DND-41 (cell line): ENCODE measurements at regions not wholly inside any gene's neighbourhood (a gene's known extent, or its start where the extent isn't known, plus 50 kb on each side); places are given as distances from the start of the nearest gene placed in this dataset.

ENCODE experiments used
- ATAC-seq: fragments of 200-7000 bp; cut with Tn5 transposase; 3 replicates; pipeline ENCODE4 v1.9.1; 2021; ENCODE audit warnings: low read depth; ENCODE audit not compliant: insufficient read depth
- DNase-seq: peaks from one replicate; pipeline ENCODE4 v3.0.0-alpha.2; 2020
- H2AFZ ChIP-seq: 2 replicates; pipeline ENCODE4 v1.6.0; 2012; ENCODE audit warnings: low read depth, low read length
- H3K27ac ChIP-seq: 2 replicates; pipeline ENCODE4 v1.5.1; 2012; ENCODE audit warnings: low read length, inconsistent platforms
- H3K27me3 ChIP-seq: fragments of 200-600 bp; sonication (generic); 2 replicates; pipeline ENCODE4 v1.6.0; 2012; ENCODE audit warnings: low read length, mild to moderate bottlenecking, inconsistent platforms; ENCODE audit not compliant: insufficient read depth, poor library complexity
- H3K36me3 ChIP-seq: 2 replicates; pipeline ENCODE4 v1.5.1; 2012; ENCODE audit warnings: low read length, inconsistent platforms; ENCODE audit not compliant: insufficient read depth
- H3K4me1 ChIP-seq: 2 replicates; pipeline ENCODE4 v1.5.1; 2012; ENCODE audit warnings: mild to moderate bottlenecking, low read length; ENCODE audit not compliant: insufficient read depth
- H3K4me2 ChIP-seq: 2 replicates; pipeline ENCODE4 v1.6.0; 2012; ENCODE audit warnings: mild to moderate bottlenecking, moderate library complexity, low read length, inconsistent platforms; ENCODE audit not compliant: insufficient read depth
- H3K4me3 ChIP-seq, 2 experiments: fragments of 200-600 bp in 1 of 2; shearing (Covaris generic) in 1 of 2; 2 replicates each; pipeline ENCODE4 v1.5.1; 2012 to 2016; ENCODE audit warnings: inconsistent platforms in 2 of 2, low read length in 2 of 2, mild to moderate bottlenecking in 2 of 2, low read depth in 1 of 2, moderate library complexity in 1 of 2
- H3K79me2 ChIP-seq: 2 replicates; pipeline ENCODE4 v1.6.0; 2012; ENCODE audit warnings: low read length, inconsistent platforms; ENCODE audit not compliant: insufficient read depth
- H3K9ac ChIP-seq: 2 replicates; pipeline ENCODE4 v1.6.0; 2012; ENCODE audit warnings: low read depth, mild to moderate bottlenecking, inconsistent platforms, low read length, moderate library complexity
- H3K9me3 ChIP-seq: 2 replicates; pipeline ENCODE4 v1.5.1; 2012; ENCODE audit warnings: low read length, moderate library complexity, mild to moderate bottlenecking, inconsistent platforms; ENCODE audit not compliant: insufficient read depth, severe bottlenecking
- H4K20me1 ChIP-seq: 2 replicates; pipeline ENCODE4 v1.6.0; 2012; ENCODE audit warnings: low read length; ENCODE audit not compliant: insufficient read depth
- CTCF ChIP-seq: IDR thresholded peaks from 2 replicates; pipeline ENCODE4 v1.5.1; 2012; ENCODE audit warnings: borderline replicate concordance, low read length, moderate library complexity, mild to moderate bottlenecking; ENCODE audit not compliant: poor library complexity, severe bottlenecking; ENCODE audit errors: extremely low read depth
- EZH2 ChIP-seq: IDR thresholded peaks from 3 replicates; pipeline ENCODE4 v1.6.1; 2012; ENCODE audit warnings: borderline replicate concordance, low read depth, mild to moderate bottlenecking, moderate library complexity, low read length, inconsistent platforms; ENCODE audit not compliant: severe bottlenecking

DNA sequence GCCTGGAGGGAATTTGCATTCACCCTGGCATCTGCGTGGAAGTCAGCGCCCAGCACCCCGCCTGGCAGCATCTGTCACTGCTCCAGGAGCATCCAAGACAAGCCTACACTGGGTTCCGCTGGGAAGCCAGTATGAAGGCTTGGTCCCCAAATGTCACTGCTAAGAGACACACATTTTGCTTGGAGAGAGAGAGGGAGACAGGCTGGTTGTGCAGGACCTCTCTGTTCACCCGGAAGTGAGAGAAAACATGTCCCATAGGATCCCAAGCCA lies 119.5 kb downstream of the SEC23IP start:
- H2AFZ ChIP-seq, result no peak overlapping the region
- no peak overlapping the region for H3K4me2 ChIP-seq
- no peaks in the 10 kb centered on the region for H3K4me1 ChIP-seq
- H4K20me1 ChIP-seq, result no peaks in the 10 kb centered on the region
- no peak for DNase-seq
- no peak for ATAC-seq
- no peak overlapping the region for H3K9ac ChIP-seq
- H3K4me3 ChIP-seq, result no peak overlapping the region
- no peak for TF ChIP-seq CTCF
- TF ChIP-seq EZH2, result no peak
- no peak overlapping the region for H3K27ac ChIP-seq
- no peaks in the 10 kb centered on the region for H3K79me2 ChIP-seq
- no peaks in the 10 kb centered on the region for H3K36me3 ChIP-seq
- no peaks in the 10 kb centered on the region for H3K9me3 ChIP-seq
- no peaks in the 10 kb centered on the region for H3K27me3 ChIP-seq

GRCh38 chr10:120012566-120012965 lies 120.0 kb downstream of the SEC23IP start:
- Histone ChIP-seq H3K36me3 (no peaks in the 10 kb centered on the region), H3K27me3 (no peaks in the 10 kb centered on the region), H3K9me3 (no peaks in the 10 kb centered on the region), H3K4me2 (no peak overlapping the region), H3K9ac (no peak overlapping the region), H2AFZ (no peak overlapping the region), H3K27ac (no peak overlapping the region), H3K4me1 (no peaks in the 10 kb centered on the region), H4K20me1 (no peaks in the 10 kb centered on the region), H3K79me2 (no peaks in the 10 kb centered on the region), H3K4me3 (no peak overlapping the region)
- DNase-seq (no peak), ATAC-seq (no peak)
- TF ChIP-seq EZH2, result no peak

DNA sequence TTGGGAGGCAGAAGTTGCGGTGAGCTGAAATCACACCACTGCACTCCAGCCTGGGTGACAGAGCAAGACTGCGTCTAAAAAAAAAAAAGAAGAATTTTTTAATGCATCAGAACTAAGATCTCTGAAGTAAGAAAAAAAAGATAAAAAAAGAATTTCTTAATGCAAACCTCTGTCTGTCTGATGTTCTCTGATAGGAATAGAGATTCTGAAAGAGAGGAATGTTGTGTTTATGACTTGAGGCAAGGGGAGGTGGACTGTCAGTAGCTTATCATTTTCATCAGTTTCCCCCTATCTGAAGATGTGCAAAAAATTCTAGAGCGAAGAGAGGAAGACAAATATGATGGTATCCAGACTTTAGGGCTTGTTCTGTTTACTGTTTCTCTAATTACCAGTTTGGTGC lies 121.5 kb downstream of the SEC23IP start:
- Histone ChIP-seq H3K4me2 (no peak overlapping the region), H4K20me1 (no peaks in the 10 kb centered on the region), H3K79me2 (no peaks in the 10 kb centered on the region), H3K27ac (no peak overlapping the region), H2AFZ (no peak overlapping the region), H3K36me3 (no peaks in the 10 kb centered on the region), H3K4me3 (no peak overlapping the region), H3K9me3 (no peaks in the 10 kb centered on the region), H3K4me1 (no peaks in the 10 kb centered on the region), H3K27me3 (no peaks in the 10 kb centered on the region), H3K9ac (no peak overlapping the region)
- DNase-seq (no peak), ATAC-seq (no peak)
- TF ChIP-seq EZH2 (no peak), CTCF (no peak)

GRCh38 chr10:120015064-120015463 lies 122.5 kb downstream of the SEC23IP start:
- no peaks in the 10 kb centered on the region for H3K4me1 ChIP-seq
- no peaks in the 10 kb centered on the region for H3K27me3 ChIP-seq
- TF ChIP-seq EZH2, result no peak
- no peak for TF ChIP-seq CTCF
- ATAC-seq (no peak), DNase-seq (no peak)
- no peak overlapping the region for H2AFZ ChIP-seq
- no peak overlapping the region for H3K4me3 ChIP-seq
- no peaks in the 10 kb centered on the region for H4K20me1 ChIP-seq
- no peaks in the 10 kb centered on the region for H3K36me3 ChIP-seq
- H3K79me2 ChIP-seq, result no peaks in the 10 kb centered on the region
- no peaks in the 10 kb centered on the region for H3K9me3 ChIP-seq
- no peak overlapping the region for H3K4me2 ChIP-seq
- H3K27ac ChIP-seq, result no peak overlapping the region
- no peak overlapping the region for H3K9ac ChIP-seq
